Activated CD8-positive, alpha-beta memory T cell treated with anti-CD3 and anti-CD28 coated beads, Interleukin-2, amount 50 U/mL, for 48 hours (primary cell): ENCODE measurements at regions not wholly inside any gene's neighbourhood (a gene's known extent, or its start where the extent isn't known, plus 50 kb on each side); places are given as distances from the start of the nearest gene placed in this dataset.
A peak's percentile ranks its signal among the peaks of the same experiment; 100 is the strongest.

ENCODE experiments used
- DNase-seq: peaks from one replicate; pipeline ENCODE4 v3.0.0-alpha.2; 2020

DNA sequence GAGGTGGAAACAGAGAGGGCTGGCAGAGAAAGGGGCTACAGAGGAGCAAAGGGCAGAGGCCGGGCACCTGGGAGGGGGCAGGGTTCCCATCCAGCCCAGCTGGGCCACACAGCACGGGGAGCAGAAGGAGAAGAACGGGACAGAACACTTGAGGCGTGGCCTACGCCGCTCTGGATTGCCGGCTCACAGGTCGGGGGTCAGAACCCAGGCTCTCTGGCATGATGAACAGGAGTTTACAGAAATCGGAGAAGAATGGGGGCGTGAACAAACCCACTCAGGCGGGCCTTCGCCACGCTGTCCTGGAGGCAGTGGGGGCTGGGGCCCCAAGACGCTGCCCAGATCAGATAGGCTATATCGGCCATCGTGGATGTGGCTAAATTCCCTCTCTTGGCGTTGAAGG, 362.2 kb upstream of the SHH start:
- DNase-seq = no peak

DNA sequence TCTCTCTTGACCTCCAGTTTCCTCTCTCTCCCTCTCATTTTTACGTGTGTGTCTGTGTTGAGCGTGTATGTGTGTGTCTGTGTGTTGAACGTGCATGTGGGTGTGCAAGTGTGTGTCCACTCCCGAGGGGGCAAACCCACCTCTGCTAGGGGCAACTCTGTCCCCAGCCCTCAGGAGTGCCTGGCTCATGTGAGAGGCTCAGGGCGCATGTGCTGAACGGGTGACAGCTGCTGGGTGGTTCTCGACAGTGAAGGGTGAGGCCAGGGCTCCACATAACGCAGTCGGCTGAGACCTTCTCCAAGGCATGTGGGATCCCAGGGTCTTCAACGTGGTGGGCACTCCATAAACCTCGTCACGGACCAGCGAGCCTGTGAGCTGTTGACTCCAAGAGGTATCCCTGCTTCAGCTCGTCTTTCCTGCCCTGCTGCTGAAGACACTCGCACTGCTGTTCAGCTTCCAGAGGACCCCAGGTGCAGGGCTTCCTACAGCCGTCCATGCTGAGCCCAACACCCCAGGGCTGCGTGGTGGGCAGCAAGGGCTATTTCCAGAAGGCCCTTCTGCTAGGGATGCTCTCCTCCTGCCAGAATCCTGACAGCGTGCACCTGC, 361.6 kb upstream of the SHH start:
- no peak for DNase-seq

DNA sequence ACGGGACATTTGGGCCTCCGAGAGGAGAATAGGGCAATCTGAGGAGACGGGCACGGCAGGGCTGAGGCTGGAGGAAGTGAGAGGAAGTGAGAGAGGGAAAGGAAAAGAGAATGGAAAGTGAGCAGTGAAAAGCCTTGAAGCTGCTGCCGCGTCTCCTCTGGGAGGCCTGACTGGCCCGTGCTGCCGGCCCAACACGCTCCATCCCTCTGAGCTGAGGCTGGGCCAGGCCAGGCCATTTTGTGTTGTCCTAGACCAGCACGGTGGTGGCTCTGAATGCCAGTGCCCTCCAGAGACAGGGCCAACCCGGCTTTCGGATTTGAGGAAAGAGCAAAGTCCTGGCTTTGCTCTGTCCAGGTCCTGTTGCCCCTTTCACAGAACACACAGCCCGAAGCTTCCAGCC, 361.1 kb upstream of the SHH start:
- DNase-seq = no peak

- DNase-seq = no peak
Measured at GRCh38 chr7:156172638-156173037, 360.4 kb upstream of the SHH start.

DNA sequence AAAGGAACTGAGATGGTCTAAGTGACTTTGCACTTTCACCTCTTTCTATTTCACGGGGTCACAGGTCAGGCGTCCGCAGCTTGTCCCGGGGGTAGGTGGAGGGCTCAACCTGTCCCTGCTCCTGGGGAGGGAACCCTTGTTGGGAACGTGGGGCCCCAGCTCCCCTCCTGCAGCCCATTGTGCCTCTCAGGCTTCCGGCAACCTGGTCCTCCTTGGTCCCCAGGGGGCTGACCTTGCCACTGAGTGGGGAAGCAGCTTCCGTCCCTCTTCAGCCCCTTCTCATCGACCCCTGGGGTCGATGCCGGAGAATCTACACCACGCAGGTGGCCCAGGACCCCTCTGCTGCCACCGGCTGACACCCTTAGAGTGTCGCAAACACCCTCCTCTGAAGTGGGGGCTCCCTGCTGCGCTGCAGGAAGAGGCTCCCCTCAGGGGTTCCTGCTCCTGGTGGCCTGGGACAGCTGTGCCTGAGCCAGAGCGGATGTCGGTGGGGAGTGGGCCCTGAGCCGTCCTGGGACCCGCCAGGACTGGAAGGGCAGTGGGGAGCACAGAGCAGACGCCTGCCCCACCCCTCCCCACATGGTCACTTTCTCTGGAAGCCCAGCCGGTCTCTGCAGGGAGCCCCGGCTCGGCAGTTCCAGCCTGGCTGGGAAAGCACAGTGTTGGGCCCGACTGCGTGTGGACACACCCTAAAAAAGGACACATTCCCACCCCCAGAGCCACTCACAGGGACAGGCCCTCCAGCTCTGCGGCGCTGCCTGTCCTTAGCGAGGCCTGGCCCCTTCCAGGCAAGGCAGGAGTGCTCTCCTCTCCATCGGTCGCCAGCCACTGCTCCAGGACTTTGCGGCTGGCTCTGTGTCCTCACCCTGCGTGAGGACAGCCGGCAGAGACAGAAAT, 357.5 kb upstream of the SHH start:
- DNase-seq = peak; percentile 33

- DNase-seq = no peak
Measured at GRCh38 chr7:156168434-156168833, 356.2 kb upstream of the SHH start.

- DNase-seq = no peak
Measured at GRCh38 chr7:156167987-156168386, 355.7 kb upstream of the SHH start.

GRCh38 chr7:156167417-156167807, 355.1 kb upstream of the SHH start:
- no peak for DNase-seq

- DNase-seq = no peak
Measured at GRCh38 chr7:156166692-156167416, 354.6 kb upstream of the SHH start.

GRCh38 chr7:156163747-156164146, 351.5 kb upstream of the SHH start:
- DNase-seq = no peak

DNA sequence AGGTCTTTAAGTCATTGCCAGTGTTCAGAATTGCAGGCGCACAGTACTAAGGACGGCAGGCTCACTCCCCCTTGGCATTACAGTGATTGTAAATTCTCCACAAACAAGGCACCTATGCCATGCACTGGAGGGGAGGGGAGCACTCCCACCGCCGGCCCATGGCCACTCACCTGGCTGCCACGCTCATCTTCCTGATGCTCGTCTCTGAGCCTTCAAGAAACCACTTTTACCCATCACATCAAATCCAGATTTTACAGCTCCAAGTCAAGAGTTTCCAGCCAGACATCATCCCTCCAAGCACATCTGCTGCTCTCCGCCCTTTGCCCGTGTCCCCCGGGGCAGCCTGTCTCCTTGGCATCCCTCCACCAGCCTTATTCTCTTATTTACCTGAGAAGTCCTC, 350.2 kb upstream of the SHH start:
- no peak for DNase-seq

GRCh38 chr7:156160811-156161210, 348.5 kb upstream of the SHH start:
- no peak for DNase-seq

DNA sequence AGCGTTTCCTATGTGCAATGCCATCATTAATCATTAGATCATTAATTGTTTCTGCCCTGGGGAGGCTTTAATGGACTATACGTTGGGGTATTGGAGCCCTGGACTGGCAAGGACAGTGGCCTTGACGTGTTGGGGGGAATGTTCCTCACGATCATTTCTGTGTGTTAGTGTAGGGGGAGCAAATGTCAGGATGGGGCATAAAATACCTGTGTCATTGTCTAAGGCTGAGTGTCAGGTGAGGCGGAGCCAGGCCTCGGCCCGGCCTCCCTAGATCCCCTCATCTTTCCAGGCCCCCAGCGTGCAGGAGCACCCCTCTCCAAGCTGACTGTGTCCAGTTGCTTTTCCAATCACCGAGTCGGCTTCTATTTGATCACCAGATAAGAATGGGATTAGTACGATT, 346.4 kb upstream of the SHH start:
- no peak for DNase-seq

DNA sequence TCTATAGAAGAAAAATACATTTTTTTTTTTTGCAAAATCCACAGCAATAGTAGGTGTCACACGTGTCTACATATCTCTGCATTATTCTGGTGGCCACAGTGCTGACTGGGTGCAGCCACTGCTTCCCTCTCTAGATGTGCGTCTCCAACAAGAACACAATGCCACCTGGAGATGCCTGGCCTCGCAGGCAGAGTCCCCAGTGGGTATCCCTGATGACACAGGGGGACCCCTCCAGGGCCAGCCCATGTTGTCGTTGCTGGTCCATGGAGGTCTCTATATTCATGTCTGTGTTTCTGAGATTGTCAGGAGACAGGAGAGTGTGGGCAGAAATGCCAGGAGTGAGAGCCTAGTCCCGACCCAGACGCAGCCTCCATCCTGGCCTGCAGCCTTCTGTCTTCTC, 345.9 kb upstream of the SHH start:
- DNase-seq = peak; percentile 26

DNA sequence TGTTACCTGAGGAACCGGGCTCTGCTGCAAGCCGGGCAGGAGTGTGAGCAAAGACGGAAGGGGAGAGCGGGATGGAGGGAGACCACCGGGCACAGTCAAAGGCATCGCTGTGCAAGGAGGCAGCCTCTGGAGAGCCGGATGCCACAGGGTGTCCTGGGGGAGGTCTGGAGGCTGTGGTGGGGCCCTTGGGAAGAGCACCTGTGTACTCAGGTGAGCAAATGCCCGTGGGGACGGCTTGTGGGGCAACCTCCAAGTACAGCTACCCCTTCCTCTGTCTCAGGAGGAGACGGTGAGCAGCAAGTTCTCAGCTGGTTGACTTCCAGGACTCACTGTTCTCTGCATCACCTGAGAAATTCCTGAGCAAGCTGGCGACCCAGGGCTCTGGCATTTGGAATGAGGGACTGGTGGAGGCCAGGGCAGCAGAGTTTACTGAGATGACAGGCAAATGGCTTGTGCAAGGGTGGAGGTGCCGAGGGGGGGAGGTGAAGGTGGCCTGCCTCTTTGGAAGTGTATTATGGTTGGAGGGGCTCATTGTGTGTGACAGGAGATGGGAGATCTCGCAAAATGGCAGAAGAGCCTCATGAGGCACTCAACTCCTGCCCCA, 345.2 kb upstream of the SHH start:
- DNase-seq = peak; percentile 37

GRCh38 chr7:156156734-156157408, 344.6 kb upstream of the SHH start:
- DNase-seq = no peak

DNA sequence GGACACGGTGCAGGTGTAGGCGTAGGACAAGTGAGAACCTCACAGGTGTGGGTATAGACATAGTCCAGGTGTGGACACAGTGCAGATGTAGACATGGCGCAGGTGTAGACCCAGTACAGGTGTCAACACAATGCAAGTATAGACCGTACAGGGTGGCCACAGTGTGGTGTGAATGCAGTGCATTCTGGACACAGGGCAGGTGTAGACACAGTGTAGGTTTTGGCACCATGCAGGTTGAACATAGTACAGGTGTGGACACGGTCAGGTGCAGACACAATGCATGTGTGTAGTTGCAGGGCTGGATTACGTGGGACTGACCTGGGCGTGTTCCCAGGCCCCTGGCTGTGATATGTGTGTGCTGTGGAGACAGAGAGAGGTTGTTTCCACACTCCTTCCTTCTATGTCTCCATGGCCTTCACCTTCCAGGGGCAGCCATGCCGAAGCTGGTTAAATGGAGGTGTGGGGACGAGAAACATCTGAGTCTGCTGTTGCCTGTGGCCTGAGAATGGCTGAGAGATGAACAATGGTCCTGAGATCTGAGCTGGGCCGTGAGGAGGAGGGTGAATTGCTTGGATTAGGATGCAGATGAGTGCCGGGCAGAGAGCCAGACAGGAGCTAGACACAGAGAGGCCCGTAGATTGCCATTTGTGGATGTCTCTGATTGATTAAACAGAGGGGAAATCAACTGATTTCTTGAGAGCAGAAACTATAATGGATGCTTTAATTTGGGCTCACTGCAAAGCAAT, 343.9 kb upstream of the SHH start:
- no peak for DNase-seq

DNA sequence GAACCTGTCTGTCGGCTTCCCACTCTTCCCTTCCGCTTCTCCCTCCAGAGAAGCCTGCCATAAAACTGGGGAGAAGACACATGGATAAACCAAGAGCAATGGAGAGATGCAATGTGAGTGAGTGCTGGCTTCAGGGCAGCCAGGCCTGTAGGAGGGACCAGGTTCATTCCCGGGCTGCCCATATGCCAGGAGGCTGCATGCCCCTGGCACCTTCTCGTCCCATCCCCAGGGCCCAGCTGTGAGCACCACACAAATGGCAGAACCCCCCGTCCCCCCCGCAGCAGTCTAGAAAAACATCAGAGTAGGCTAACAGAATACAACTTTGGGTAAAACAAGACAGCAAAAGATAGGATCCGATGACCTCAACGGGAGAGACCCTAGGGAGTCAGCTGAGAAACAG, 341.3 kb upstream of the SHH start:
- no peak for DNase-seq

DNA sequence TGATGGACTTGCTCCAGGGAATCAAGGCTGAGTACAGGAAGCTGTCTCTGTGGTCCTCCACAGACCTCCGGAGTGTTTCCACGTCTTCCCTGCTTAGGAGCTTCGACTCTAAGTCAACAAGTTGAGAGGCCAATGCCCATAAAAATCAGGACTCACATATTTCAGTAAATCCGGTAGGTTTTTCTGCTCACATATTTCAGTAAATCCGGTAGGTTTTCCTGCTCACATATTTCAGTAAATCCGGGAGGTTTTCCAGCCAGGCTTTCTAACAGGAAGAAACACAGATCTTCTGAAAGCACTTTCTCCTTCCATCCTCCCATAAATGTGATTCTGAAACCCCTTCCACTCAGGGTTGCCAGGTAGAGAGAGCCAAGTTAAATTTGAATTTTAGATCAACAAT, 340.1 kb upstream of the SHH start:
- DNase-seq = no peak

DNA sequence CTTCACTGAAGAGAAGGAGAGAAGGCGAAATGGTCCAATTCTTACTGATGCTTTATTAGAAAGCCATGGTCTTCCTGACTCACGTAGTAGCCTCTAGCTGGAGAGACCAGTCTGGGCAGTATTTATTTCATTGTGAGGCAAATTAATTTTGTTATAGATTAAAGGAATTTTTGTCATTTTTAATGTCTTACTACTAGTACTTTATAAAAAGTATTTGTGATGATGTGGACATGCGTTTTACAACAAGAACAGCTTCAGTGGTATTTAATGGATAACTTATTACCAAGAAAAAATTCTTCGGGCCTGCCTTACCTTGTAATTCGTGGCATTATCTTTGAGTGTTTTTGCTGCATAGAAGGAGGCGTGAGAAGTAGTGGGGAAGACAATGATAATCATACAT, 339.4 kb upstream of the SHH start:
- no peak for DNase-seq

- DNase-seq = no peak
Measured at GRCh38 chr7:156151078-156151477, 338.8 kb upstream of the SHH start.

DNA sequence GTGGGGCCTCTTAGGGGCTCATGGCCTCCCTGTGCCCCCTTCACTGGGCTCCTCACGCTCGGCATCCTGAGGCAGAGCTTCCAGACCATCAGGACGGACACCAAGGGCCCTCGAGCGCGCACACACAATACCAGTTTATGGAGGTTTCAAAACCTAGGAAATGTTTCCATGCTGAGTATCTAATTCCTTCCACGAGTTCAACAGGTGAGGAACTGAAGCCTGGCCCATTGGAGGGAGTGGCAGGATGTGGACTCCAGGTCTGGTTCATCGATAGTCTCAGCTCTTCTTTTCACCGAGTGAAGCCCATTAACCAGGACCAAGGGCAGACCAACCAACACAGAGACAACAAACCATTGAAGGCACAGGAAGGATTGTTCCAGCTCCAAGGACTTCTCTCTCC, 336.7 kb upstream of the SHH start:
- DNase-seq = no peak
